GM23248 (cell line): ENCODE measurements at regions not wholly inside any gene's neighbourhood (a gene's known extent, or its start where the extent isn't known, plus 50 kb on each side); places are given as distances from the start of the nearest gene placed in this dataset.

ENCODE experiments used
- EZH2 ChIP-seq: fragments of 200-600 bp; sonication (generic); IDR thresholded peaks from 2 replicates; pipeline ENCODE4 v1.6.1; 2018; ENCODE audit warnings: antibody characterized with exemption, mild to moderate bottlenecking; ENCODE audit not compliant: insufficient read depth, poor library complexity, severe bottlenecking
- EZH2phosphoT487 ChIP-seq: fragments of 200-600 bp; sonication (generic); IDR thresholded peaks from 2 replicates; pipeline ENCODE4 v1.6.1; 2018; ENCODE audit warnings: antibody characterized with exemption, moderate library complexity, mild to moderate bottlenecking, low read depth; ENCODE audit not compliant: insufficient read depth

DNA sequence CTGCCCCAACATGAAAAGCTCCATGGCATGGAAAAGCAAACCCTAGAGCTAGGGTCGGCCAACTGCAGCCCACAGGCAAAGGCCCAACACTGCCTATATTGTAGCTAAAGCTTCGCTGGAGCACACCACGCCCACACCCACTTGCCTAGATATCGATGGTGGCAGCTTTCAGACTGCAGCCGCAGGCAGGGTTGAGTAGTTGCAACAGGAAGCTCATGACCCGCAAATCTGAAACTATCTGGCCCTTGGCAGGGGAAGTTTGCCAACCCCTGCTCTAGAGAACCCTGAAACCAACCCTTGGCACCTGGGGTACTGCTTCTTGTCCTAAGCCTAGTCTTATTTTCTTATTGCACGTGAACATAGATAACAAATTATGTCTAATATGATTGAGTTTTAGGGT lies 250.0 kb downstream of the SOX11 start:
- TF ChIP-seq EZH2 (no peak), EZH2phosphoT487 (no peak)
